Sigmoid colon (tissue), 4 donors: ENCODE measurements at regions not wholly inside any gene's neighbourhood (a gene's known extent, or its start where the extent isn't known, plus 50 kb on each side); places are given as distances from the start of the nearest gene placed in this dataset.

Experiments
- EP300 ChIP-seq, 4 donors: sonication (generic); formaldehyde crosslinking; IDR thresholded peaks; one replicate each; pipeline ENCODE4 v1.6.1; 2017; ENCODE audit warnings: antibody characterized with exemption in 4 of 4
- POLR2AphosphoS5 ChIP-seq, 4 donors: sonication (generic); formaldehyde crosslinking; IDR thresholded peaks; one replicate each; pipeline ENCODE4 v1.6.1; 2017; ENCODE audit warnings: antibody characterized with exemption in 4 of 4
- TF ChIP-seq, protein P1 (sequence below), 4 experiments: fragments of 450-650 bp in 3 of 4; fragments of 200-600 bp in 1 of 4; IDR thresholded peaks; one replicate each; pipeline ENCODE4 v1.5.1; 2016 to 2019; ENCODE audit warnings: antibody characterized with exemption in 4 of 4, mild to moderate bottlenecking in 3 of 4, moderate library complexity in 2 of 4

DNA sequence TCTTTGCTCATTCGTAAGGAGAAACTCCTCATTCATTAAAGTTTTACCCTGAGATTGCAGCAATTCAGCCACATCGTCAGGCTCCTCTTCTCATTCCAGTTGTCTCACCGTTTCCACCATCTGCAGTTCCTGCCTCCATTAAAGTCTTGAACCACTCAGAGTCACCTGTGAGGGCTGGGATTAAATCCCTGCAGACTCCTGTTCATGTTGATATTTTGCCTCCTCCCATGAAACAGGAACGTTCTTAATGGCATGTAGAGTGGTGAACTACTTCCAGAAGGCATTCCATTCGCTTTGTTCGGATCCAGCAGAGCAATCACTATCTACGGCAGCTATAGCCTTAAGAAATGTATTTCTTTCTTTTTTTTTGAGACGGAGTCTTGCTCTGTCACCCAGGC, 96.5 kb upstream of the FAM20C start:
- TF ChIP-seq, protein P1, sequence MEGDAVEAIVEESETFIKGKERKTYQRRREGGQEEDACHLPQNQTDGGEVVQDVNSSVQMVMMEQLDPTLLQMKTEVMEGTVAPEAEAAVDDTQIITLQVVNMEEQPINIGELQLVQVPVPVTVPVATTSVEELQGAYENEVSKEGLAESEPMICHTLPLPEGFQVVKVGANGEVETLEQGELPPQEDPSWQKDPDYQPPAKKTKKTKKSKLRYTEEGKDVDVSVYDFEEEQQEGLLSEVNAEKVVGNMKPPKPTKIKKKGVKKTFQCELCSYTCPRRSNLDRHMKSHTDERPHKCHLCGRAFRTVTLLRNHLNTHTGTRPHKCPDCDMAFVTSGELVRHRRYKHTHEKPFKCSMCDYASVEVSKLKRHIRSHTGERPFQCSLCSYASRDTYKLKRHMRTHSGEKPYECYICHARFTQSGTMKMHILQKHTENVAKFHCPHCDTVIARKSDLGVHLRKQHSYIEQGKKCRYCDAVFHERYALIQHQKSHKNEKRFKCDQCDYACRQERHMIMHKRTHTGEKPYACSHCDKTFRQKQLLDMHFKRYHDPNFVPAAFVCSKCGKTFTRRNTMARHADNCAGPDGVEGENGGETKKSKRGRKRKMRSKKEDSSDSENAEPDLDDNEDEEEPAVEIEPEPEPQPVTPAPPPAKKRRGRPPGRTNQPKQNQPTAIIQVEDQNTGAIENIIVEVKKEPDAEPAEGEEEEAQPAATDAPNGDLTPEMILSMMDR (IDR thresholded peaks at IDR 0.05), result no peak
- no peak for TF ChIP-seq EP300 (IDR thresholded peaks at IDR 0.05)
- TF ChIP-seq POLR2AphosphoS5 (IDR thresholded peaks at IDR 0.05), result no peak
